HEK293 (cell line): ENCODE measurements at regions not wholly inside any gene's neighbourhood (a gene's known extent, or its start where the extent isn't known, plus 50 kb on each side); places are given as distances from the start of the nearest gene placed in this dataset.

ENCODE experiments used
- CTCF ChIA-PET: fragments of 350-600 bp; formaldehyde crosslinking; extraction: SDS; loops from one replicate; lab custom pipeline; 2021; ENCODE audit warnings: antibody characterized with exemption; lab: Yijun Ruan, JAX
- POLR2A ChIA-PET: fragments of 300-600 bp; formaldehyde crosslinking; extraction: SDS; loops from one replicate; lab custom pipeline; 2020; ENCODE audit warnings: antibody characterized with exemption, inconsistent platforms; lab: Yijun Ruan, JAX
- H3K27ac ChIP-seq: fragments of 200-500 bp; sonication (Bioruptor generic); 2 replicates; pipeline ENCODE4 v1.5.1; 2014; ENCODE audit warnings: low read depth, low read length, control low read depth, inconsistent platforms; ENCODE audit errors: extremely low read depth
- H3K36me3 ChIP-seq, 2 experiments: fragments of 200-500 bp in 1 of 2; sonication (Bioruptor generic) in 1 of 2; 1 replicate in 1 of 2; 2 replicates in 1 of 2; pipeline ENCODE4 v1.5.1; 2014 to 2017; ENCODE audit warnings: inconsistent platforms in 2 of 2, low read length in 2 of 2; ENCODE audit not compliant: control insufficient read depth in 2 of 2, insufficient read depth in 1 of 2
- H3K4me1 ChIP-seq: fragments of 200-500 bp; sonication (Bioruptor generic); 2 replicates; pipeline ENCODE4 v1.5.1; 2014; ENCODE audit warnings: mild to moderate bottlenecking, low read length, inconsistent platforms; ENCODE audit not compliant: control insufficient read depth, insufficient read depth
- H3K4me3 ChIP-seq: 2 replicates; pipeline ENCODE4 v1.5.1; 2011; ENCODE audit warnings: low read depth, mild to moderate bottlenecking, control low read depth, low read length, moderate library complexity
- H3K9me3 ChIP-seq: fragments of 200-500 bp; sonication (Bioruptor generic); 2 replicates; pipeline ENCODE4 v1.5.1; 2014; ENCODE audit warnings: low read depth, low read length, inconsistent platforms; ENCODE audit not compliant: control insufficient read depth, insufficient read depth
- EGR2 ChIP-seq: fragments of 450-650 bp; formaldehyde crosslinking; IDR thresholded peaks from 2 replicates; pipeline ENCODE4 v1.5.1; 2016; ENCODE audit warnings: low read depth, missing biosample characterization, missing genetic modification characterization
- HOXC10 ChIP-seq: sonication (generic); formaldehyde crosslinking; IDR thresholded peaks from 2 replicates; pipeline ENCODE4 v1.8.1; 2023; ENCODE audit warnings: mild to moderate bottlenecking, missing genetic modification reagents
- KLF8 ChIP-seq: fragments of 450-650 bp; formaldehyde crosslinking; IDR thresholded peaks from 2 replicates; pipeline ENCODE4 v1.5.1; 2016; ENCODE audit warnings: missing biosample characterization, missing genetic modification characterization
- OVOL3 ChIP-seq: fragments of 450-650 bp; formaldehyde crosslinking; IDR thresholded peaks from 2 replicates; pipeline ENCODE4 v1.5.1; 2016; ENCODE audit warnings: missing biosample characterization, missing genetic modification characterization
- SP2 ChIP-seq: fragments of 450-650 bp; formaldehyde crosslinking; IDR thresholded peaks from 2 replicates; pipeline ENCODE4 v1.5.1; 2016; ENCODE audit warnings: missing biosample characterization, missing genetic modification characterization
- YY2 ChIP-seq: fragments of 450-650 bp; formaldehyde crosslinking; IDR thresholded peaks from 2 replicates; pipeline ENCODE4 v1.5.1; 2016; ENCODE audit warnings: missing biosample characterization, missing genetic modification characterization
- ZBTB8A ChIP-seq: fragments of 450-650 bp; formaldehyde crosslinking; IDR thresholded peaks from 2 replicates; pipeline ENCODE4 v1.5.1; 2016; ENCODE audit warnings: missing biosample characterization, missing genetic modification characterization
- ZFP41 ChIP-seq: fragments of 450-650 bp; formaldehyde crosslinking; IDR thresholded peaks from 2 replicates; pipeline ENCODE4 v1.5.1; 2016; ENCODE audit warnings: missing biosample characterization, missing genetic modification characterization, borderline replicate concordance
- ZNF112 ChIP-seq: fragments of 450-650 bp; formaldehyde crosslinking; IDR thresholded peaks from 2 replicates; pipeline ENCODE4 v1.5.0; 2017; ENCODE audit warnings: missing biosample characterization, missing genetic modification characterization
- ZNF133 ChIP-seq: fragments of 450-650 bp; formaldehyde crosslinking; IDR thresholded peaks from 2 replicates; pipeline ENCODE4 v1.5.1; 2016; ENCODE audit warnings: missing biosample characterization, missing genetic modification characterization
- ZNF146 ChIP-seq: fragments of 450-650 bp; formaldehyde crosslinking; IDR thresholded peaks from 2 replicates; pipeline ENCODE4 v1.5.1; 2016; ENCODE audit warnings: missing biosample characterization, missing genetic modification characterization
- ZNF157 ChIP-seq: fragments of 450-650 bp; formaldehyde crosslinking; IDR thresholded peaks from 2 replicates; pipeline ENCODE4 v1.5.1; 2016; ENCODE audit warnings: missing biosample characterization, missing genetic modification characterization
- ZNF211 ChIP-seq: fragments of 450-650 bp; formaldehyde crosslinking; IDR thresholded peaks from 2 replicates; pipeline ENCODE4 v1.5.1; 2016; ENCODE audit warnings: low read depth, missing biosample characterization, missing genetic modification characterization
- ZNF274 ChIP-seq, 2 experiments: fragments of 200-500 bp in 1 of 2; fragments of 450-650 bp in 1 of 2; sonication (Bioruptor generic) in 1 of 2; formaldehyde crosslinking in 1 of 2; IDR thresholded peaks; 2 replicates each; pipeline versions ENCODE4 v1.5.1 to v1.6.1; 2014 to 2016; ENCODE audit warnings: borderline replicate concordance in 1 of 2, inconsistent platforms in 1 of 2, low read length in 1 of 2, missing biosample characterization in 1 of 2, missing genetic modification characterization in 1 of 2
- ZNF302 ChIP-seq: fragments of 450-650 bp; formaldehyde crosslinking; IDR thresholded peaks from 2 replicates; pipeline ENCODE4 v1.5.1; 2016; ENCODE audit warnings: missing biosample characterization, missing genetic modification characterization, low read depth
- ZNF555 ChIP-seq: fragments of 450-650 bp; formaldehyde crosslinking; conservative IDR thresholded peaks from 2 replicates; pipeline ENCODE4 v1.5.1; 2017; ENCODE audit warnings: missing biosample characterization, mild to moderate bottlenecking, missing genetic modification characterization, inconsistent platforms
- ZNF621 ChIP-seq: fragments of 450-650 bp; formaldehyde crosslinking; IDR thresholded peaks from 2 replicates; pipeline ENCODE4 v1.5.1; 2017; ENCODE audit warnings: missing biosample characterization, missing genetic modification characterization
- ZNF664 ChIP-seq: fragments of 450-650 bp; formaldehyde crosslinking; IDR thresholded peaks from 2 replicates; pipeline ENCODE4 v1.5.1; 2016; ENCODE audit warnings: missing biosample characterization, missing genetic modification characterization
- ZNF837 ChIP-seq: fragments of 450-650 bp; formaldehyde crosslinking; IDR thresholded peaks from 2 replicates; pipeline ENCODE4 v1.5.1; 2016; ENCODE audit warnings: missing biosample characterization, missing genetic modification characterization
- TF ChIP-seq, protein P1 (sequence below): fragments of 450-650 bp; formaldehyde crosslinking; IDR thresholded peaks from 2 replicates; pipeline ENCODE4 v1.5.1; 2016; ENCODE audit warnings: missing biosample characterization, missing genetic modification characterization
- TF ChIP-seq, protein P2 (sequence below): fragments of 450-650 bp; formaldehyde crosslinking; IDR thresholded peaks from 2 replicates; pipeline ENCODE4 v1.5.1; 2016; ENCODE audit warnings: missing biosample characterization, missing genetic modification characterization
- TF ChIP-seq, protein P3 (sequence below): fragments of 450-650 bp; formaldehyde crosslinking; IDR thresholded peaks from 2 replicates; pipeline ENCODE4 v1.5.1; 2016; ENCODE audit warnings: missing biosample characterization, missing genetic modification characterization
- TF ChIP-seq, protein P4 (sequence below): fragments of 450-650 bp; formaldehyde crosslinking; IDR thresholded peaks from 2 replicates; pipeline ENCODE4 v1.5.1; 2016; ENCODE audit warnings: missing biosample characterization, missing genetic modification characterization, low read depth

DNA sequence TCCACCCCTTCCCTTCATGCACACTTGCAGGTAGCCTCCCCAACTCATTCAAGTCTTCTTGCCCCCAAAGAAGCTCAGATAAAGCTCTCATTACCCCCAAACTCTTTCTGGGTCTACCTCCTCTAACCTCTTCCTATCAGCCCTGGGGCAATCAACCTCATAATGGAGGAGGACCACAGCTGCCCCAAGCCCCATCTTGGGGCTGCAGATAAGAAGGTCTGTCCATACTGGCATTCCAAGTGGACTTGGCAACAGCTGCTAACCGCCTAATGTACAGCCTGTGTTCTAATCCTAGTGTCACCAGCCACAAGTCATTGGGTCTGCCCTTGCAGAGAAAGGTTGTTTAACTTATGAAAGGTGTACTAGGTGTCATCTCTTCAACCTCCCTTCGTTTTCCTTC lies 107.4 kb upstream of the ADGRF1 start:
- H3K4me1 ChIP-seq = peaks cover 15% of the 10 kb centered on the region
- TF ChIP-seq EGR2 (tag by site-specific recombination) (no peak), ZNF837 (no peak), KLF8 (no peak), YY2 (tag by site-specific recombination) (no peak), ZNF157 (tag by site-specific recombination) (no peak), SP2 (tag by site-specific recombination) (no peak), ZNF302 (no peak), ZNF112 (tag by site-specific recombination) (no peak), OVOL3 (tag by site-specific recombination) (no peak), ZNF621 (no peak), HOXC10 (CRISPR knock-in tag) (no peak), ZNF274 (IDR thresholded peaks at IDR 0.05; ENCODE audit: low read length) (no peak), ZNF274 (tag by site-specific recombination; IDR thresholded peaks at IDR 0.05; ENCODE audit: borderline replicate concordance) (no peak), ZBTB8A (no peak), ZFP41 (no peak), ZNF146 (no peak), ZNF664 (tag by site-specific recombination) (no peak), ZNF555 (tag by site-specific recombination) (no peak)
- TF ChIP-seq, protein P1, sequence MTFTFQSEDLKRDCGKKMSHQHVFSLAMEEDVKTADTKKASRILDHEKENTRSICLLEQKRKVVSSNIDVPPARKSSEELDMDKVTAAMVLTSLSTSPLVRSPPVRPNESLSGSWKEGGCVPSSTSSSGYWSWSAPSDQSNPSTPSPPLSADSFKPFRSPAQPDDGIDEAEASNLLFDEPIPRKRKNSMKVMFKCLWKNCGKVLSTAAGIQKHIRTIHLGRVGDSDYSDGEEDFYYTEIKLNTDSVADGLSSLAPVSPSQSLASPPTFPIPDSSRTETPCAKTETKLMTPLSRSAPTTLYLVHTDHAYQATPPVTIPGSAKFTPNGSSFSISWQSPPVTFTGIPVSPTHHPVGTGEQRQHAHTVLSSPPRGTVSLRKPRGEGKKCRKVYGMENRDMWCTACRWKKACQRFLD = no peak
- TF ChIP-seq, protein P2, sequence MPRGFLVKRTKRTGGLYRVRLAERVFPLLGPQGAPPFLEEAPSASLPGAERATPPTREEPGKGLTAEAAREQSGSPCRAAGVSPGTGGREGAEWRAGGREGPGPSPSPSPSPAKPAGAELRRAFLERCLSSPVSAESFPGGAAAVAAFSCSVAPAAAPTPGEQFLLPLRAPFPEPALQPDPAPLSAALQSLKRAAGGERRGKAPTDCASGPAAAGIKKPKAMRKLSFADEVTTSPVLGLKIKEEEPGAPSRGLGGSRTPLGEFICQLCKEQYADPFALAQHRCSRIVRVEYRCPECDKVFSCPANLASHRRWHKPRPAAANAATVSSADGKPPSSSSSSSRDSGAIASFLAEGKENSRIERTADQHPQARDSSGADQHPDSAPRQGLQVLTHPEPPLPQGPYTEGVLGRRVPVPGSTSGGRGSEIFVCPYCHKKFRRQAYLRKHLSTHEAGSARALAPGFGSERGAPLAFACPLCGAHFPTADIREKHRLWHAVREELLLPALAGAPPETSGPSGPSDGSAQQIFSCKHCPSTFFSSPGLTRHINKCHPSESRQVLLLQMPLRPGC (tag by site-specific recombination) = no peak
- TF ChIP-seq, protein P3, sequence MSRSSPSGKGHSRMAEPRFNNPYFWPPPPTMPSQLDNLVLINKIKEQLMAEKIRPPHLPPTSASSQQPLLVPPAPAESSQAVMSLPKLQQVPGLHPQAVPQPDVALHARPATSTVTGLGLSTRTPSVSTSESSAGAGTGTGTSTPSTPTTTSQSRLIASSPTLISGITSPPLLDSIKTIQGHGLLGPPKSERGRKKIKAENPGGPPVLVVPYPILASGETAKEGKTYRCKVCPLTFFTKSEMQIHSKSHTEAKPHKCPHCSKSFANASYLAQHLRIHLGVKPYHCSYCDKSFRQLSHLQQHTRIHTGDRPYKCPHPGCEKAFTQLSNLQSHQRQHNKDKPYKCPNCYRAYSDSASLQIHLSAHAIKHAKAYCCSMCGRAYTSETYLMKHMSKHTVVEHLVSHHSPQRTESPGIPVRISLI (tag by site-specific recombination) = no peak
- ChIA-PET POLR2A (no interaction called here), CTCF (interaction anchor here (0.7 to 1.2 kb wide), 3 partner anchors 161 to 302 kb away, joined by 3 to 5 read pairs (median 3); no protein-coding TSS in a partner anchor)
- no peak overlapping the region for H3K27ac ChIP-seq
- H3K9me3 ChIP-seq = no peaks in the 10 kb centered on the region
- H3K4me3 ChIP-seq = no peak overlapping the region
- no peaks in the 10 kb centered on the region for H3K36me3 ChIP-seq

DNA sequence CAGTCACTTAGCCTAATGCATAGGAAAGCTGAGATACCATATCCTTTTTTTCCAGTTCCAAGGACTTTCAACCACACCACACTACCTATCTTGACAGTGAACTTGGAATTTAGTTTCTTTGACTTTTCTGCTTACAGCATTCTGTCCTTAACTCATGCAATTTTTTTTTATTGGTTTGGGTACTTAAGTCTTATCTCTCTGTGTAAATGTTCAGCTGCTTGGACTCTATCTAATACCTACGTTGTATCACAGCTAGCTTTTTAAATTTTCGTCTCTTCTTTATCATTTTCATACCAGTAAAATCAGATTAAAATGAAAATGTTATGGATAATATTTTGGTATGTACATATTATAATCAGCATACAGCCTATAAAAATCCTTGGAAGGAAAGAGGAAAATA lies 106.9 kb upstream of the ADGRF1 start:
- Histone ChIP-seq H3K4me1 (peaks cover 15% of the 10 kb centered on the region), H3K36me3 (no peaks in the 10 kb centered on the region), H3K4me3 (no peak overlapping the region), H3K27ac (no peak overlapping the region), H3K9me3 (no peaks in the 10 kb centered on the region)
- ChIA-PET CTCF (interaction anchor here (0.7 to 1.3 kb wide), 2 partner anchors 51 to 161 kb away, joined by 3 to 4 read pairs; no protein-coding TSS in a partner anchor), POLR2A (no interaction called here)
- 0 out of 2 replicates have a peak, but pooled peaks have one; percentile 9 for TF ChIP-seq ZNF211 (tag by site-specific recombination)
- peak; percentile 30; the same call in 1 of the 2 replicates for TF ChIP-seq ZNF133 (tag by site-specific recombination)
- TF ChIP-seq, protein P4, sequence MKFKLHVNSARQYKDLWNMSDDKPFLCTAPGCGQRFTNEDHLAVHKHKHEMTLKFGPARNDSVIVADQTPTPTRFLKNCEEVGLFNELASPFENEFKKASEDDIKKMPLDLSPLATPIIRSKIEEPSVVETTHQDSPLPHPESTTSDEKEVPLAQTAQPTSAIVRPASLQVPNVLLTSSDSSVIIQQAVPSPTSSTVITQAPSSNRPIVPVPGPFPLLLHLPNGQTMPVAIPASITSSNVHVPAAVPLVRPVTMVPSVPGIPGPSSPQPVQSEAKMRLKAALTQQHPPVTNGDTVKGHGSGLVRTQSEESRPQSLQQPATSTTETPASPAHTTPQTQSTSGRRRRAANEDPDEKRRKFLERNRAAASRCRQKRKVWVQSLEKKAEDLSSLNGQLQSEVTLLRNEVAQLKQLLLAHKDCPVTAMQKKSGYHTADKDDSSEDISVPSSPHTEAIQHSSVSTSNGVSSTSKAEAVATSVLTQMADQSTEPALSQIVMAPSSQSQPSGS = no peak
